B cell (primary cell): ENCODE measurements at regions not wholly inside any gene's neighbourhood (a gene's known extent, or its start where the extent isn't known, plus 50 kb on each side); places are given as distances from the start of the nearest gene placed in this dataset.

Source experiments
- ATAC-seq: fragments of 200-7000 bp; cut with Tn5 transposase; one replicate; pipeline ENCODE4 v1.10.0; 2021; ENCODE audit warnings: low read depth, mild to moderate bottlenecking, moderate number of reproducible peaks, moderate library complexity
- CTCF ChIA-PET: fragments of 350-600 bp; sonication (Branson Sonifier 250); formaldehyde crosslinking; loops from one replicate; lab custom pipeline; 2021; ENCODE audit warnings: antibody characterized with exemption, inconsistent platforms; lab: Charles Lee
- POLR2A ChIA-PET: fragments of 350-600 bp; sonication (Branson Sonifier 250); formaldehyde crosslinking; loops from one replicate; lab custom pipeline; 2021; ENCODE audit warnings: antibody characterized with exemption; lab: Charles Lee
- DNase-seq: peaks from one replicate; pipeline ENCODE4 v3.0.0; 2013
- H2AFZ ChIP-seq: 2 replicates; pipeline ENCODE4 v1.6.1; 2012; ENCODE audit warnings: mild to moderate bottlenecking, low read depth, low read length; ENCODE audit not compliant: insufficient read depth, poor library complexity, severe bottlenecking
- H3K27ac ChIP-seq, 2 donors: 1 replicate in 1 of 2; 2 replicates in 1 of 2; pipeline ENCODE4 v1.5.1; 2012 to 2013; ENCODE audit warnings: low read length in 2 of 2, mild to moderate bottlenecking in 2 of 2, moderate library complexity in 1 of 2
- H3K27me3 ChIP-seq, 4 experiments: fragments of 200-600 bp in 1 of 4; sonication (generic) in 1 of 4; replicated peaks in 1 of 4; 1 replicate in 2 of 4; 2 replicates in 2 of 4; pipeline versions ENCODE4 v1.6.1 to v1.7.0; 2013 to 2016; ENCODE audit warnings: low read length in 3 of 4, mild to moderate bottlenecking in 2 of 4, mixed read lengths in 1 of 4, moderate library complexity in 1 of 4; ENCODE audit not compliant: insufficient read depth in 4 of 4, control insufficient read depth in 3 of 4; ENCODE audit errors: control extremely low read depth in 1 of 4
- H3K36me3 ChIP-seq, 2 experiments: replicated peaks in 1 of 2; 1 replicate in 1 of 2; 2 replicates in 1 of 2; pipeline versions ENCODE4 v1.6.1 to v1.7.1; 2013; ENCODE audit warnings: low read length in 1 of 2; ENCODE audit not compliant: insufficient read depth in 2 of 2, control insufficient read depth in 1 of 2; ENCODE audit errors: control extremely low read depth in 1 of 2, extremely low read depth in 1 of 2
- H3K4me1 ChIP-seq, 2 donors: fragments of 200-600 bp in 1 of 2; sonication (generic) in 1 of 2; 1 replicate in 1 of 2; 2 replicates in 1 of 2; pipeline versions ENCODE4 v1.5.1 to v1.6.1; 2013 to 2017; ENCODE audit warnings: low read length in 2 of 2; ENCODE audit not compliant: control insufficient read depth in 2 of 2, insufficient read depth in 2 of 2
- H3K4me2 ChIP-seq: replicated peaks from 2 replicates; pipeline ENCODE3; 2012; ENCODE audit warnings: mild to moderate bottlenecking, low read depth, low read length; ENCODE audit not compliant: poor library complexity, severe bottlenecking
- H3K4me3 ChIP-seq, 5 experiments: fragments of 200-600 bp in 1 of 5; sonication (generic) in 1 of 5; 1 replicate in 3 of 5; 2 replicates in 2 of 5; pipeline versions ENCODE4 v1.5.1 to v1.7.0; 2011 to 2016; ENCODE audit warnings: low read length in 4 of 5, mild to moderate bottlenecking in 4 of 5, low read depth in 2 of 5, control low read depth in 1 of 5, moderate library complexity in 1 of 5; ENCODE audit not compliant: insufficient read depth in 1 of 5; ENCODE audit errors: control extremely low read depth in 1 of 5, extremely low read depth in 1 of 5
- H3K79me2 ChIP-seq: fragments of 200-600 bp; sonication (generic); one replicate; pipeline ENCODE4 v1.6.0; 2016; ENCODE audit warnings: low read length; ENCODE audit not compliant: control insufficient read depth, insufficient read depth
- H3K9ac ChIP-seq: fragments of 200-600 bp; sonication (generic); 2 replicates; pipeline ENCODE4 v1.6.1; 2017; ENCODE audit warnings: mild to moderate bottlenecking, low read length, moderate library complexity
- H3K9me3 ChIP-seq, 3 donors: one replicate each; pipeline versions ENCODE4 v1.6.1 to v1.7.1; 2013; ENCODE audit warnings: low read length in 2 of 3; ENCODE audit not compliant: control insufficient read depth in 2 of 3, insufficient read depth in 1 of 3; ENCODE audit errors: control extremely low read depth in 1 of 3
- H4K20me1 ChIP-seq: 2 replicates; pipeline ENCODE4 v1.6.0; 2012; ENCODE audit warnings: mild to moderate bottlenecking, low read length; ENCODE audit not compliant: insufficient read depth, control insufficient read depth, poor library complexity, severe bottlenecking
- H3K27ac Mint-ChIP-seq: one replicate; pipeline ENCODE4 v1.8.0; 2021; ENCODE audit warnings: mixed read lengths
- H3K27me3 Mint-ChIP-seq: one replicate; pipeline ENCODE4 v1.8.0; 2021; ENCODE audit warnings: mixed read lengths
- H3K4me1 Mint-ChIP-seq: one replicate; pipeline ENCODE4 v1.8.0; 2021; ENCODE audit warnings: mixed read lengths
- H3K4me3 Mint-ChIP-seq: one replicate; pipeline ENCODE4 v1.8.0; 2021; ENCODE audit warnings: mixed read lengths
- H3K9me3 Mint-ChIP-seq: one replicate; pipeline ENCODE4 v1.8.0; 2022; ENCODE audit warnings: mixed read lengths; ENCODE audit not compliant: insufficient read depth
- CTCF ChIP-seq: fragments of 200-600 bp; IDR thresholded peaks from one replicate; pipeline ENCODE4 v1.8.0; 2022; ENCODE audit warnings: antibody characterized with exemption, mild to moderate bottlenecking
- EZH2 ChIP-seq: IDR thresholded peaks from 2 replicates; pipeline ENCODE4 v1.6.1; 2012; ENCODE audit warnings: borderline replicate concordance, low read depth, mild to moderate bottlenecking, moderate library complexity, low read length; ENCODE audit not compliant: insufficient read depth, poor library complexity, severe bottlenecking
- WGBS: methylation state at CpG from one replicate; pipeline ENCODE4 v1.1.5; 2013; ENCODE audit warnings: missing lambda C conversion rate; ENCODE audit not compliant: insufficient coverage; 5-methylcytosine and 5-hydroxymethylcytosine counted together
- intact Hi-C: fragments of 100-400 bp; cut with micrococcal nuclease; formaldehyde crosslinking; loops from one replicate; pipeline ENCODE4 v1.10.0; 2022

DNA sequence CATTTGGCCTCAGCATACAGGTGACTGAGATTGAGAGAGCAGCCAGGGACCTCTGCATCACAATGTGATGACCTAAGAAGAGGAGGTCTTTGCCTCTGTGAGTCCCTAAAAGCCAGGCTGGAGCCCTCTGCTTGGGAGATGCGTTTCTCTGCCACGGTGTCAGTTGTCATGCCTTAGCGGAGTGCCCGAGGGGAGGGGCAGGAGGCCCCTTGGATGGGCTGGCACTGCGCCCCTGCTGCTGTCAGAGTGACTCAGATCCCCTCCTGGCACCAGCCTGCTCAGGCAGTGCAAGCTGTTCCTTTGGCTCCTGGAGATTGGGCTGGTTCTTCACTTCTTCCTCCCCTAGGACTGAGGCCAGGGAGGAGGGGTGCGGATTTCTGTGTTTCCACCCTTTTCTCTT, 64.9 kb upstream of the KCNA5 start:
- H3K27me3 ChIP-seq: peaks cover 0 to 16% (median 3%) of the 10 kb centered on the region in 4 experiments
- no peaks in the 10 kb centered on the region for H4K20me1 ChIP-seq
- H3K27ac Mint-ChIP-seq: no peak overlapping the region
- no peak overlapping the region for H3K4me3 Mint-ChIP-seq
- no peak overlapping the region for H3K27ac ChIP-seq
- ATAC-seq: no peak
- TF ChIP-seq CTCF: no peak
- no peak for TF ChIP-seq EZH2
- 35% methylated on average over 5 of the region's 6 CpGs for WGBS
- DNase-seq: no peak
- no peaks in the 10 kb centered on the region for H3K4me1 Mint-ChIP-seq
- H3K9me3 ChIP-seq: no peaks in the 10 kb centered on the region
- no peak overlapping the region for H2AFZ ChIP-seq
- H3K4me2 ChIP-seq: no peak overlapping the region
- H3K36me3 ChIP-seq: no peaks in the 10 kb centered on the region
- ChIA-PET CTCF (no interaction called here), POLR2A (no interaction called here)
- H3K4me3 ChIP-seq: no peak overlapping the region
- peaks cover 57% of the 10 kb centered on the region for H3K27me3 Mint-ChIP-seq
- H3K4me1 ChIP-seq: no peaks in the 10 kb centered on the region
- no peak overlapping the region for H3K9ac ChIP-seq
- no peaks in the 10 kb centered on the region for H3K79me2 ChIP-seq
- intact Hi-C loops: no loop called here
- H3K9me3 Mint-ChIP-seq: no peaks in the 10 kb centered on the region

DNA sequence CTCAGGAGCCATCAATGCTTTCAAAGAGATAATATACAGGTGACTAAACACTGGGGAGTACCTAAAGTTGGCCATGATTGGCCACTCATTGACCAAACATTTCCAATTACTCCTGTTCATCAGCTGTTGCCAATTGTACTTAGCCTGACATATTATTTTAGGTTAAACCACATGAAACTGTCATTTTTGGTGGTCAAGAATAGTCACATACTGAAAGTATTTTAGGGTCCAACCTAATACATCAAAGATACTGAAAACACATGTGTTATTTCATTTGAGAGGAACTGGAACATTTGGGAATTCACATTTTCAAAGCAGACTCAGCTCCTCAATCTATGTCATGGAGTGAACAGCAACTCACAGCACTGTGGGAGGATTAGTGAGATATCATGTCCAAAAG, 63.9 kb upstream of the KCNA5 start:
- H3K27ac ChIP-seq: no peak overlapping the region
- no peaks in the 10 kb centered on the region for H3K4me1 Mint-ChIP-seq
- H3K27me3 ChIP-seq: peaks cover 0 to 16% (median 2%) of the 10 kb centered on the region in 4 experiments
- no peak overlapping the region for H3K4me3 ChIP-seq
- H3K27ac Mint-ChIP-seq: no peak overlapping the region
- peaks cover 54% of the 10 kb centered on the region for H3K27me3 Mint-ChIP-seq
- no peaks in the 10 kb centered on the region for H3K36me3 ChIP-seq
- DNase-seq (no peak), ATAC-seq (no peak)
- no peaks in the 10 kb centered on the region for H3K9me3 Mint-ChIP-seq
- H3K9me3 ChIP-seq: no peaks in the 10 kb centered on the region
- CTCF ChIA-PET: interaction anchor here (1.6 kb wide), 1 partner anchor 124 kb away, joined by 4 read pairs; no protein-coding TSS in a partner anchor
- intact Hi-C loops: no loop called here
- no peak overlapping the region for H3K4me2 ChIP-seq
- TF ChIP-seq CTCF: no peak
- H4K20me1 ChIP-seq: no peaks in the 10 kb centered on the region
- H3K4me1 ChIP-seq: no peaks in the 10 kb centered on the region
- H3K9ac ChIP-seq: no peak overlapping the region
- POLR2A ChIA-PET: no interaction called here
- no peak overlapping the region for H3K4me3 Mint-ChIP-seq
- H3K79me2 ChIP-seq: no peaks in the 10 kb centered on the region
- no peak overlapping the region for H2AFZ ChIP-seq
